Coronary artery (tissue), 2 donors: ENCODE measurements at regions not wholly inside any gene's neighbourhood (a gene's known extent, or its start where the extent isn't known, plus 50 kb on each side); places are given as distances from the start of the nearest gene placed in this dataset.

Source experiments
- DNase-seq: peaks from one replicate; pipeline ENCODE4 v3.0.0-alpha.2; 2017; ENCODE audit warnings: low spot score
- H3K27ac ChIP-seq, 2 donors: fragments of 200-600 bp; sonication (generic); one replicate each; pipeline ENCODE4 v1.5.1; 2016 to 2019
- H3K4me3 ChIP-seq: fragments of 200-600 bp; sonication (generic); 2 replicates; pipeline ENCODE4 v1.5.1; 2016; ENCODE audit warnings: mild to moderate bottlenecking, moderate library complexity
- TF ChIP-seq, protein P1 (sequence below): fragments of 200-600 bp; sonication (generic); IDR thresholded peaks from one replicate; pipeline ENCODE4 v1.5.1; 2019; ENCODE audit warnings: antibody characterized with exemption

DNA sequence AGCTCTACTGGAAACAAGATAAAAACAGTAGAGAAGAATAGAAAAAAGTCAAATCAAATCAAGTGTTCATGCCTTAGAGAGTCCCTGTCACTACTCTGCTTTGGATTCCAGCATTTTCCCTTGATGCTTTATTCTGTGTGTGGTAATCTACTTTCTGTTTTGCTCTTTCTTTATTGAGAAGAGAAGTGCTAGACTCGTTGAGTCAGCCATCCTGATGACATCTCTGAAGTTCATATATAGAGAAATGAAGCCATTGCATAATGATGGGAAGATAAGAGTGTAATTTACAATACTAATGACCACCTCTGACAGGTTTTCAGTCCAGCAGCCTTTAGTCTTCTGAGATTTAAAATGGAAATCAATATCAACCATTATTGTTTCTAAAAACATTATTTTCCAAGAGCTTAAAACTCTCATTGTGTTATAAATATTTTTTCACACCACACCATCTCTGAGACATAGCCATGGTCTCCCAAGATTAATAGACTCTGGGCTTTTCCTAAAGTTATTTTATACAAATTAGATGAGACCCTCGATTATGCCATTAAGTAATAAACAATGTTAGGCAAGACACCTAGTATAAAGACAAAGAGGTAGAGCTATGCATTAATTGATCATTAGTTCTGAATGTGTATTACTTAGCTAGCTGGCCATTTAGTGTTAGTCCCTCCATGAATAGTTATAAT, 679.0 kb upstream of the ACVR2A start:
- H3K4me3 ChIP-seq, result no peak overlapping the region
- no peak overlapping the region for H3K27ac ChIP-seq
- TF ChIP-seq, protein P1, sequence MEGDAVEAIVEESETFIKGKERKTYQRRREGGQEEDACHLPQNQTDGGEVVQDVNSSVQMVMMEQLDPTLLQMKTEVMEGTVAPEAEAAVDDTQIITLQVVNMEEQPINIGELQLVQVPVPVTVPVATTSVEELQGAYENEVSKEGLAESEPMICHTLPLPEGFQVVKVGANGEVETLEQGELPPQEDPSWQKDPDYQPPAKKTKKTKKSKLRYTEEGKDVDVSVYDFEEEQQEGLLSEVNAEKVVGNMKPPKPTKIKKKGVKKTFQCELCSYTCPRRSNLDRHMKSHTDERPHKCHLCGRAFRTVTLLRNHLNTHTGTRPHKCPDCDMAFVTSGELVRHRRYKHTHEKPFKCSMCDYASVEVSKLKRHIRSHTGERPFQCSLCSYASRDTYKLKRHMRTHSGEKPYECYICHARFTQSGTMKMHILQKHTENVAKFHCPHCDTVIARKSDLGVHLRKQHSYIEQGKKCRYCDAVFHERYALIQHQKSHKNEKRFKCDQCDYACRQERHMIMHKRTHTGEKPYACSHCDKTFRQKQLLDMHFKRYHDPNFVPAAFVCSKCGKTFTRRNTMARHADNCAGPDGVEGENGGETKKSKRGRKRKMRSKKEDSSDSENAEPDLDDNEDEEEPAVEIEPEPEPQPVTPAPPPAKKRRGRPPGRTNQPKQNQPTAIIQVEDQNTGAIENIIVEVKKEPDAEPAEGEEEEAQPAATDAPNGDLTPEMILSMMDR, result no peak
- DNase-seq, result no peak

DNA sequence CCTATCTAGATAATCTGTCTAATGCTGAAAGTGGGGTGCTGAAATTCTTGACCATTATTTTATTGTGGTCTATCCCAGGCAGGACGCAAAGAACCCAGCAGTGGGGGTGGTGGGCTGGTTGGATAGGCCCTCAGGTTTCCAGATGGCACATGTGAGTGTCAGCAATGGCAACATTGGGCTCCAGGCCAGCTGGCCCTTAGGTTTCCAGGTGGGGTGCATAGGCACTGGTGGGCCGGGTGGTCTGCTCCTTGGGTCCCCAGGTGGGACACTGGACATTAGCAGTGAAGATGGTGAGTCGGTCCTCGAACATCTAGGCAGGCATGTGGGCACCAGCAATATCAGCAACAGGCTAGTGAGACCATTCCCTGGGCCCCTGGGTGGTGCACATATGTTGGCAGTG, 680.3 kb upstream of the ACVR2A start:
- DNase-seq, result no peak
- TF ChIP-seq, protein P1, result no peak
- no peak overlapping the region for H3K4me3 ChIP-seq
- H3K27ac ChIP-seq, result no peak overlapping the region

DNA sequence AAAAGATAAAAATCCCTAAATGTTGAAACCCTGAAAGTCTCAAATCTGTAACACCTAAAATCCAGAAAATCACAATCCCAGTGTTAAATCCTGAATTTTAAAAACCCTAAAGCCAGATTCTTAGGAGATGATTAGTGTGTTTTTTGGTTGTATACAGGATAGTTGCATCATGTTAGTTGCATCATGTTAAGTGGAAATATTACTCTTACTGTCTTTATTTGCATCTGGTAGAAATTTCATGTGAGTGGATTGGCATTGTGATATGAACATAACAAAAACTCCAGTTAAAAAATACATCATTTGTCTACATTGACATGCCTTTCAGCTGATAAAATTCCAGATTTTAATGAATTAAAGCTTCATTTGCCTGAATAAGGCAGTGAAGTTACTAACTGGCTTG, 683.1 kb upstream of the ACVR2A start:
- Histone ChIP-seq H3K4me3 (no peak overlapping the region), H3K27ac (no peak overlapping the region)
- no peak for DNase-seq
- TF ChIP-seq, protein P1, result no peak

DNA sequence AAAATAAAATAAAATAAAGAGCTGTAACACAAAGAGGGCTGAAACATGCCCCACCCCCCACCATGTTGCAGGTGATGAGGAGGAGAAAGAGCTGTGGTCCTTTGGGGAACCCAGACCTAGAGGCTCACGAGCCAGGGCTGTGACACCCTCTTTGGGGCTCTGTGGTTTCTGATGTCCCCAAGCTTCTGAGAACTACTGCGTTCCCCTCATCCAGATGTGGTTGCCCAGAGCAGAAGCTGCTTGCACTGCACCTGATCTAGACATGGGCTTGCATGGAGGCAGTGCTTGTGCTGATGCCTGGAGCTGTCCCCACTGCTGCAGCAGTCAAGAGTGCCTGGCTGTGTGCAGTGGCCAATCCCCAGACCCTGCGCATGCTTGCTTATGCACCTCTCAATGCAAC, 687.9 kb upstream of the ACVR2A start:
- no peak for DNase-seq
- no peak overlapping the region for H3K27ac ChIP-seq
- TF ChIP-seq, protein P1, result no peak
- no peak overlapping the region for H3K4me3 ChIP-seq

DNA sequence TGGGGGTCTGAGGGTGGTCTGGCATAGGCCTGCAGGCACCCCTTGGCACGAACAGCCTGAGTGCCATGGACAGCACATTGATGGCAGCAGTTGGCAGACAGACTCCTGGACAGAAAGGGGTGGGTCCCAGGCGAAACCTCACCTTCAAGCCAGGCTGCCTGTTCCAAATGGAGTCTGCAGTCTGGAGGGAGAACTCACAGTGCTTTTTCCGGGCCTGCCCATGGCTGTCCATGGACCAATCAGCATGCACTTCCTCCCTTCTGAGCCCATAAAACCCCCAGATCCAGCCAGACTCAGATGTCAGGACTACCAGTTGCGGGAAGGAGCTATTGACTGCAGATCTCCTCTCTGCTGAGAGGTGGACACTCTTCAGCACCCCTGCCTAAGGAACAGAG, 694.6 kb upstream of the ACVR2A start:
- H3K27ac ChIP-seq, result no peak overlapping the region
- TF ChIP-seq, protein P1, result no peak
- no peak overlapping the region for H3K4me3 ChIP-seq
- DNase-seq, result no peak

DNA sequence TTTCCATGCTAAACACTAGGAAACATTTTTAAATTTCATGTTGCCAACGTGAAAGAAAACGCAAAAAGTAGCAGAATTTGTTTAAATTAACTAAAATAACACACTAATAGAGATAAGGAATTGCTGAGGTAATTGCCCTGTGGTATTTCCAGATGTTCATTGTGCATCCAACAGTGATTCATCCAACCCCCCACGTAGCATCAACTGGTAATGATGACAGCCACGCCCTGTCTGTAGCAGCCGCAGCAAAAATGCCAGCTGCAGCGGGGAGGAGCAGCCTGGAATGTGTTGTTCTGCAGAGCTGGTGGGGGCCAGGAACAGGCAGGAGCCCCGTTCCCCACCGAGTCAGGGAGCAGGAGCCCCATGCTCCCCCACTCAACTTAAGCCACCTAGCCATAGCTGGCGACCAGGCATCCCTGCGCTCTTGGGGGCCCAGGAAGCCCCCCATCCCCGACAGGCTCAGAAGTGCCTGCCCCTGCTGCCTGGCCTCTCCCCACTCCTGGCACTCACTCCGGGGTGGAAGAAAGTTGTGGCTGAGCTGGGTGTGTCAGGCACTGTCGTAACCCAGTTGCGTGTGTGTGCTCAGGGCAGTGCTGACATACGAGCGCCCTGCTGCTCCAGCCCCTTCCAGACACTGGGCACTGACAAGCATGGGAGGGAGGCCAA, 695.1 kb upstream of the ACVR2A start:
- no peak overlapping the region for H3K4me3 ChIP-seq

More for the DNA sequence above, 695.1 kb upstream of the ACVR2A start:
- H3K27ac ChIP-seq, result no peak overlapping the region
- TF ChIP-seq, protein P1, result no peak
- DNase-seq, result no peak
